ENCODE measurements at regions not wholly inside any gene's neighbourhood (a gene's known extent, or its start where the extent isn't known, plus 50 kb on each side); places are given as distances from the start of the nearest gene placed in this dataset.

DNA sequence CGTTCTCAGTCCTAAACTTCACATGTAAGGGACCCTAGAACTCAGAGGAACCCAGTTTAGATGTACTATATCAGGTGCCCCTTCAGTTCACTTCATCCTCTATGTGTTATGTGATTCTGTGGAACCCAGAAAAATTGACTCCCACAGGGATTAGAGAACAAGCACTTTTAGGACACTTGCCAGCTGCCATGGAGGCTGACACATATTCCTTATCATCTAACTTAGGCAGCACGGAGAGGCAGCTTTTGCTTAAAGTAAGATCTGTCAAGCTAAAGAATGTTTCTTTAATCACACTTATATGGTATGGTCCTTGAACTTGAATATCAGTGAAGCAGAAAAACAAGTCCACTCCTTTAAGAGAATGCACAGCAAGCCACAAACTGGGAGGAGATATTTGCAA lies 701.5 kb upstream of the ID4 start:
- TF ChIP-seq, protein P1, sequence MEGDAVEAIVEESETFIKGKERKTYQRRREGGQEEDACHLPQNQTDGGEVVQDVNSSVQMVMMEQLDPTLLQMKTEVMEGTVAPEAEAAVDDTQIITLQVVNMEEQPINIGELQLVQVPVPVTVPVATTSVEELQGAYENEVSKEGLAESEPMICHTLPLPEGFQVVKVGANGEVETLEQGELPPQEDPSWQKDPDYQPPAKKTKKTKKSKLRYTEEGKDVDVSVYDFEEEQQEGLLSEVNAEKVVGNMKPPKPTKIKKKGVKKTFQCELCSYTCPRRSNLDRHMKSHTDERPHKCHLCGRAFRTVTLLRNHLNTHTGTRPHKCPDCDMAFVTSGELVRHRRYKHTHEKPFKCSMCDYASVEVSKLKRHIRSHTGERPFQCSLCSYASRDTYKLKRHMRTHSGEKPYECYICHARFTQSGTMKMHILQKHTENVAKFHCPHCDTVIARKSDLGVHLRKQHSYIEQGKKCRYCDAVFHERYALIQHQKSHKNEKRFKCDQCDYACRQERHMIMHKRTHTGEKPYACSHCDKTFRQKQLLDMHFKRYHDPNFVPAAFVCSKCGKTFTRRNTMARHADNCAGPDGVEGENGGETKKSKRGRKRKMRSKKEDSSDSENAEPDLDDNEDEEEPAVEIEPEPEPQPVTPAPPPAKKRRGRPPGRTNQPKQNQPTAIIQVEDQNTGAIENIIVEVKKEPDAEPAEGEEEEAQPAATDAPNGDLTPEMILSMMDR (IDR thresholded peaks at IDR 0.05; ENCODE audit: insufficient read depth, low read length, poor library complexity, severe bottlenecking) = no peak
- TF ChIP-seq EZH2phosphoT487 (conservative IDR thresholded peaks at IDR 0.05; ENCODE audit: low read length) = no peak
